ENCODE measurements at regions not wholly inside any gene's neighbourhood (a gene's known extent, or its start where the extent isn't known, plus 50 kb on each side); places are given as distances from the start of the nearest gene placed in this dataset.

- DNase-seq = no peak
Observed at GRCh38 chr16:62088731-62089410, 52.6 kb upstream of the CDH8 start.
